ENCODE measurements at regions not wholly inside any gene's neighbourhood (a gene's known extent, or its start where the extent isn't known, plus 50 kb on each side); places are given as distances from the start of the nearest gene placed in this dataset.
"Not testable (repeated sequence)": the region's sequence is repeated elsewhere in the genome, so short reads cannot be mapped to it uniquely, and the experiment has no call there.

GRCh38 chr13:109939180-109939579 is 152.8 kb upstream of the IRS2 start:
- ATAC-seq, result no peak
- no peak for DNase-seq

DNA sequence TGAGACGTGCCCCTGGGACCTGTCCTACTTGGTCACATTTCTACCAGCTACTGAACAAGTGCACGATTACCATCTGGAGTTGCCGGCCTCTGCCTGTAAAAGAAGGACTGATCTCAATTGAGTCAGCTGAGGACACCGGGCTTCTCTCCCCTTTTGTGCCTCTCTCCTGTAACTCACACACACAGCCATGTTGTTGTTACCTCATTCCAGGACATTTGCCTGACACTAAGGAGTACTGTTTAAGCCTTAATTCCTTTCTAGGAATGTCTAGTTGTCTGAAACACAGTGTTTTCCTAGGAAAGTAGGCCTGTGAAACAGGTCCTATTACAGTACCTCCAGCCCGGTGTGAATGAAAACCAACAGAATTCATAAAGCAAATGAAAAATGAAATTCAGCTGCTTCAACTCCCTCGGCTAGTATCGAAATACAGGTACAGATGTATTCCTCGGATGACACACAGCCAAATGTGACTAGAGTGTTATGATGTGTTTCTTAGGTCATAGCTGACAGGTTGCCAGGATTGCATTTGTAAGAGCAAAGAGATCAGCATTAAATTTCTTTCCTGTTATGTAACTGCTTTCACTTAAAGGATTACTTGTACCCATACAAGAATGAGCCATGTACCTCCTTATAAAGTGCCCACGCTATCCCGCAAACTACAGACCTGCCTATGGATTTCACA is 152.0 kb upstream of the IRS2 start:
- no peak for ATAC-seq
- DNase-seq, result no peak

GRCh38 chr13:109934520-109934919 is 148.1 kb upstream of the IRS2 start:
- ATAC-seq, DNase-seq: not testable (repeated sequence)

DNA sequence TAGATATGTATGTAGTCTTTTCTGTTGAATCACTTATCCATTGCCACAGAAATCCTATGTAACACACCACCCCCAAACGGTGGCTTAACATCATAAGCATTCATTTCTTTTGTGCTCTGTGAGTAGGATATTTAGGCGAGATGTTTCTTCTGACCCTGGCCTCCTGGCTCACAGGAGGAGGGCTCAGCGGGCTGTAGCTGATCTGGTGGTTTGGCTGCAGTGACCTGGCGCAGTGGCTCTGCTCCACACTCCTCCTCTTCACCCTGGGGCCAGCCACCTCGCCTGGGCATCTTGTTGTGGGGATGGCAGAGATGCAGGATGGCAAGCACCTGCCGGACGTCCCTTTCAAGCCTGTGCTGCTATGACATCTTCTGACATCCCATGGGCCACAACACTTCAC is 147.1 kb upstream of the IRS2 start:
- no peak for ATAC-seq

GRCh38 chr13:109924376-109924775 is 138.0 kb upstream of the IRS2 start:
- DNase-seq (no peak), ATAC-seq (no peak)

More for the DNA sequence above, 147.1 kb upstream of the IRS2 start:
- DNase-seq, result no peak

DNA sequence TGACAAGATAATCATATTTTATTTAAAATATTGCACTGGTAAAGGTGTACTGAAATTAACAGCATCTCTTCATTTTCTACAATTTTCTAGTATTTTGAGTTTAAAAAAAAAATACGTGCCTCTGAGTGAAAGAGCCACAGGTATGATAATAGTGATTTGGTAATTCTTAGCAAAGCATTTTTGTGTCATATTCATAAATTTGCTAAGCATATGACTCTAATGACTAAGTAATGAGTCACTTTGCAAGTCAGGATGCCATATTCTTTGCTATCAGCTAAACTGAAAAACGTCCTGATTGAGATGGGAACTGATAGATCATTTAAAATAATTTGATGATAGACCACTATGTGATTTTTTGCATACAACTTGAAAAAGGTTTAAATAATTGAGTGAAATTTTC is 136.1 kb upstream of the IRS2 start:
- ATAC-seq, result no peak
- no peak for DNase-seq

GRCh38 chr13:109919715-109920375 is 133.5 kb upstream of the IRS2 start:
- DNase-seq, result no peak
- no peak for ATAC-seq

GRCh38 chr13:109918179-109918711 is 131.9 kb upstream of the IRS2 start:
- no peak for DNase-seq
- no peak for ATAC-seq

- ATAC-seq (no peak), DNase-seq (no peak)
Measured at GRCh38 chr13:109917422-109917821, 131.0 kb upstream of the IRS2 start.

DNA sequence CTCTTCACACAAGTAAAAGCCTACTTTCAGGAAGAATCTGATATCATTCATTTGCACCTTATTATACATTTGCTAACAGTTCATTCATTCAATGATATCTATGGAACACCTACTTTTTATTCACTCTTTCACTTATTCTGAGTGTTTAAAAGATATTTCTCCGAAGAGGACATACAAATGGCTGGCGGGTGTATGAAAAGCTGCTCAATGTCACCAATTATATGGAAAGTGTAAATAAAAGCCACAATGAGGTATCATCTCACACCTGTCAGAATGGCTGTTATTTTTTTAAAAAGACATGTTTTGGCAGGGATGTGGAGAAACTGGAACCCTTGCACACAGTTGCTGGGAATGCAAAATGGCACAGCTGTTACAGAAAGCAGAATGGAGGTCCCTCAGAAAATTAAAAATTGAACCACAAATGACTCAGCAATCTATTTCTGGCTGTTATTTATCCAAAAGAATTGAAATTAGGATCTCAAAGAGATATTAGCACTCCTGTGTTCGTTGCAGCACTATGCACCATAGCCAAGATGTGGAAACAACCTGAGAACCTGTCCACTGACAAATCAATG is 127.6 kb upstream of the IRS2 start:
- DNase-seq (no peak), ATAC-seq (no peak)

- ATAC-seq (no peak), DNase-seq (no peak)
Measured at GRCh38 chr13:109913186-109913585, 126.8 kb upstream of the IRS2 start.

DNA sequence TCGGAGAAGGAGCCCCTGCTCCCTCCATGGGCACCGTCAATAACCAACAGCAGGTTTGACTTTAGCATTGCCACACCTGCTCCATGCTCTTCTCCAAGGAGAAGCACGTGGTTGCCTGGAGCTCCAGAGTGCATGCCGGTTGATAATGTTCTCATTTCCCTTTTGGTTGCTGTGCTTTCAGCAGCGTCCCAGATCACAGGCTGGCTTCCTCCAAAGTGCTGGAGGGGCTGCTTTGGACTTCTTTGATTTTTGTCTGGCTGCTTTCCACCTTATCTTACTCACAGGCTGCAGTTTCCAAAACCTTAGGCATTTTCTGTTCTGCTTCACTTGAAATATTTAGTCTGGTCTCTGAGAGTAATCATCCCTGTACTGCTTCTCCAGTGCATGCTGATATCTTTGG is 123.8 kb upstream of the IRS2 start:
- DNase-seq (no peak), ATAC-seq (no peak)

GRCh38 chr13:109906976-109907375 is 120.6 kb upstream of the IRS2 start:
- ATAC-seq (no peak), DNase-seq (no peak)

- DNase-seq (no peak), ATAC-seq (no peak)
Measured at GRCh38 chr13:109904218-109904617, 117.8 kb upstream of the IRS2 start.

DNA sequence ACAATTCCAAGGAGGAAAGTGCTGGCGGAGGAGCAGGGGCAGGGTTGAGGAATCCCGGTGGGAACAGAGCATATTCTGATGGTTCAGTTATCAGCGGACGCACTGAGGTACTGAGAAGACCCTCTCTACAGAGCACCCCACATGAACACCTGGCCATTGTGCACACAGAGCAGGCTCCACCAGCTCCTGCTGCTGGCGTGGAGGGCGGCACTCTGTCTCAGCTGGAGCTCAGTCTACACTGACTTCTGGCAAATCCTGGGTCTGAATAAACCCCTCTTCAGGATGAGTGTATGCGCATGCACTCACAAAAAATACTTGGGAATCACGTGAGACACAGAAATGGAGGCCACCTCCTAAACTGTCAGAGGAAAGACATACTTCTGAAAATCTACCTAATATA is 114.4 kb upstream of the IRS2 start:
- ATAC-seq (no peak), DNase-seq (no peak)

- DNase-seq (no peak), ATAC-seq (no peak)
Measured at GRCh38 chr13:109900320-109900719, 113.9 kb upstream of the IRS2 start.

DNA sequence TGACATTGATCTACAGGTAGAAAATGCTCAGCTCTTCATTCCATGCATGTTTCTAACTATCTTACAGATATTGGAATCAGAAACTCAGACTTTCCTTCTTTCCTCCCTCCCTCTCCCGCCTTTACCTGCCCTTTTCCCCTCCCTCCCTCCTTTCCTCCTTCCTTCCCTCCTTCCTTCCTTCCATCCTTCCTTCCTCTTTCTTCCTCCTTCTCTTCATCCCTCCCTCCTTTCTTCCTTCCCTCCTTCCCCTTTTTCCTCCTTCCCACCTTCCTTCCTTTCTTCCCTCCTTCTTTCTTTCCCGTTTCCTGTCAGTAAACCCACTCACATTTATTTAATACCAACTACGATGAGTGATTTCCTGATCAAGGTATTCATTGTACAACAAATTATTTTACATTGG is 113.4 kb upstream of the IRS2 start:
- DNase-seq (no peak), ATAC-seq (no peak)

DNA sequence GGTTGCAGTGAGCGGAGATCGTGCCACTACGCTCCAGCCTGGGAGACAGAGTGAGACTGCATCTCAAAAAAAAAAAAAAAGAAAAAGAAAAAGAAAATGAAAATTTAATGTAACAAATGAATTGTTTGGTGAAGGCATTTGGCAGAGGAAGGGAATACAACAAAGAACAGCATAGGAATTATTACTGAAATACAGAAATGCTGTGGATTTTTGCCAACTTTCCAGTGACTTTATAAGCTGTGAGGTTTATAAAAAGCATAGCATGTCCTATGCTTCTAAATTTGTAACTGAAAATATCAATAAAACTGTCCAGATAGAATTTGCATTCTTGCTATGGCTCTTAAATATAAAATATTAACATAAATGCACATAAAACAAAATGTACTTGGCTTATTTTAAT is 112.9 kb upstream of the IRS2 start:
- ATAC-seq (no peak), DNase-seq (no peak)

- no peak for ATAC-seq
- no peak for DNase-seq
Measured at GRCh38 chr13:109897988-109898624, 111.7 kb upstream of the IRS2 start.

DNA sequence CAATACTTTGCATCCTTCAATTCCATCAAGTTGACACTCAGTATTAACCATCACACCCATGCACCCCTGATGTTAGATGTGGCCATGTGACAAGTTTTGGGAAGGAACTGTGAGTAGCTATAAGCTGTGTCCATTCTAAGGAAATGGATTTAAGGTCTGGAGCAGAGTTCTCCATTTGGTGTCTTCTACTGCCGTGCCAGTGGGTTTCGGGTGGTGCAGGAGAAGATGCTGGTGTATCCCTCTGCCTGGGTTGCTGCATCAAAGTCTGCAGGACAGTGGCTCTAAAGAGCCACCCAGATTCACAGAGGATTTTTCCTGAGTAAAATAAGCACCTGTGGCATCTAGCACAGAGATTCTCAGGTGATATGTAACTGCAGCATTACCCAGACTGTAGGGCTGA is 105.7 kb upstream of the IRS2 start:
- DNase-seq (no peak), ATAC-seq (no peak)

GRCh38 chr13:109885235-109885634 is 98.9 kb upstream of the IRS2 start:
- DNase-seq (no peak), ATAC-seq (no peak)

- DNase-seq, result no peak
- ATAC-seq, result no peak
Measured at GRCh38 chr13:109884462-109884861, 98.1 kb upstream of the IRS2 start.

Data from stimulated activated naive CD8-positive, alpha-beta T cell treated with anti-CD3 and anti-CD28 coated beads, Interleukin-15, Interleukin-2, amounts not matched to agents 100 U/mL and 50 U/mL, for 24 hours (primary cell).